GM19238 (cell line): ENCODE measurements at regions not wholly inside any gene's neighbourhood (a gene's known extent, or its start where the extent isn't known, plus 50 kb on each side); places are given as distances from the start of the nearest gene placed in this dataset.

Experiments
- DNase-seq: peaks from one replicate; pipeline ENCODE4 v3.0.0; 2011; ENCODE audit warnings: low spot score; ENCODE audit not compliant: insufficient read length

DNA sequence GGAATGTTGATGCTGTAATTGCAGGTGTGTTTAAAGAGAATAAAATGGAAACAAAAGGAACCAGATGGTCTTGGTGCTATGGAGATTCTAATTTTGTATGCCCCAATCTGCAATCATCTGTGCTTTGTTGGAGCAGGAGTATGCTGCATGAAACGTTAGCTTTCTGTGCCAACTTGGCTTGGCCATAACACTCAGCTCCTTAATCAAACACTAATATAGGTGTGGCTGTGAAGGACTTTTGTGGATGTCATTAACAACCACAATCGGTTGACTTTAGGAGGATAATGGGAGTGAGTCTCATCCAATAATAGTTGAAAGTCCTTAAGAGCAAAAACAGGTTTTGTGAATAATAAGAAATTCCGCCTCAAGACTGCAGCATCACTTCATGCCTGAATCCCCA, 399.2 kb downstream of the NLGN4X start:
- DNase-seq: no peak

DNA sequence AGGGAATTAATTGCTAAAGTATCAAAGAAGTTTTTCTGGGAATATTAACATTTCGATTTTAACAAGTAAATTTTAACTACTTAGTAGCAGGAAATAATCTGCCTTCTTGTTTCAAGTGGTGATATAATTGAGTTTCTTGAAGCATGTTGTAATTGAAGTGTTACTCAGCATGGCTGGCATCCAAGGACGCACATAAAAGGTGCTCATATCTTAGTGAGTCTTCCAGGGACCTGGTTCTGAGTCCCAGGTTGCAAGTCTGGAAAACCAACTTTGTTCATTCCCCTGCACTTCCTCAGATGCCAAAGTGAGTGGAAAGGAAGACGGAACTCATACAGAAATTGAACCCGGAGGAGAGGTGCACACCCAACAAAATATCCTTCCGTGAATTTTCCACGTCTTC, 399.6 kb downstream of the NLGN4X start:
- DNase-seq: no peak

DNA sequence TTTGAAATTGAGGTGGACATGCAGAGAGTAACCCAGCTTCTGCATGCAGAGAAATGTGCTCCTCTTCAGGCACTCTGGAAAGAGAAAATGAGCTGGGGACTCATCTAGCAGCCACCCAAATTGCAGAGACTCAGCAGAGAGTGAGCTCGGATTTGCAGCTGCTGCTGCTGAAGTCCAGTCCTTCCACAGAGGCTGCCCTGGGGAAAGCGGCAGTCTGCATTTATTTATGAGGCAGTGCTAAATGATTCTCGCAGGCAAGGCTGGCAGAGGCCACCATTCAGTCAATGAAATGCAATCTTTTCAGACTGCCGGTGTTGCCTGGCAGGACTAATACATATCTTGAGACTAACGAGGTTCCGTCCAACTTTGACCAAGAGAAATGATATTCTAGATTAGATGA, 404.8 kb downstream of the NLGN4X start:
- DNase-seq: no peak

DNA sequence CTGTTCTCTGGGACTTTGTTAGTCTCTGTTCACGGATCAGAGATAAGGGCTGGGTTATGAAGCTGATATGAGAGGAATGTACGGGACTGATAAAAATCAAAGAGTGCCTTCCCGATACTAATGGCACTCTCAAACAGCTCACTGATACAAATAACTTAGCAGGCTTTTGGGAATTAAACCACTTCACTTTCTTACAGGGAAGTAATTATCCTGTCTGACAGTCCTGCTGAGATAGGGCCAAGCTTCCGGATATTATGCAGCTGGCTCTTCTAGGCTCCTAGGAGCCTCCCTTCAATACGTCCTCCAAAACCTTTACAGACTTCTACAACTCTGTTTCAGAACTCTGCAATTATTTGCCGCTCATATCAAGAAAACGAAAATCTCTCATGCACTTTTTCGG, 418.0 kb downstream of the NLGN4X start:
- no peak for DNase-seq

GRCh38 chrX:5807181-5807580, 421.5 kb downstream of the NLGN4X start:
- DNase-seq: no peak

- DNase-seq: no peak
Observed at GRCh38 chrX:5802391-5802790, 426.3 kb downstream of the NLGN4X start.

GRCh38 chrX:5791721-5792120, 436.9 kb downstream of the NLGN4X start:
- no peak for DNase-seq

- DNase-seq: no peak
Observed at GRCh38 chrX:5788910-5789309, 439.8 kb downstream of the NLGN4X start.

- no peak for DNase-seq
Observed at GRCh38 chrX:5780821-5781220, 447.8 kb downstream of the NLGN4X start.

DNA sequence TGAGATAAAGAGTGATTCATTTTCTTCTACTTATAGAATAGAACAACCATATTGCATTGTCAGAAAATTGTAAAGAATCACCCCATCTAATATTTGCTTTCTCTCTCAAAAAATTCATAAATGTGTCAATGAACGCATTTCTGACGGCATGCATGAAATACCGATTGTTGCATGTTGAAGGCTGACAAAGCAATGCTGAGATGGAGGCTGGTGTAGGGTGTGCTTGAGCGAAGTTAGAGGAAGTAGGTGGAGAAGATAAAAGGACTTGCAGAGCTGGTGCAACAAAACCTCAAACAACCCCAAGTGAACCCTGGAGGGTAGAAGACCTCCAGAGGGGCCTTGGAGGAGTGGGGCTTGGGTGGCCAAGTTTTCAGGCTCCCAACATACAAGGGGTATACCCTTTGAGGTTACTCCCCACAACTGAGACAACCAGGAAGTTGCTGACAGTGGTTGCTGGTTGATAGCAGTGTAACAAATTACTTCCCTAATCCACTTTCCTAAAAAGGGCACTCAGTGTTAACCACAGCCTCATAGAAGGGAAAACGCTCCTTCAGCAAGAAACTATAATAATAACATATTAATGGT, 452.7 kb downstream of the NLGN4X start:
- DNase-seq: no peak

DNA sequence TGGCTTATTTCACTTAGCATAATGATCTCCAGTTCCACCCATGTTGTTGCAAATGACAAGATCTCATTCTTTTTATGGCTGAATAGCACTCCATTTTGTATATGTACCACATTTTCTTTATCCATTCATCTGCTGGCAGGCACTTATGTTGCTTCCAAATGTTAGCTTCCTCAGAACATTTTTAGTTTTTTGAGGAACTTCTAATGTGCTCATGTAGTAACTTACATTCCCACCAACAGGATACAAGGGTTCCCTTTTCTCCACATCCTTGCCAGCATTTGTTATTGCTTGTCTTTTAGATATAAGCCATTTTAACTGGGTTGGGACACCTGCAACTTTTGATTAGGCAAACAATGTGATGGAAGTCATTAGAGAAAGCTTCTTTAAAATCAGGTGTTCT, 454.2 kb downstream of the NLGN4X start:
- no peak for DNase-seq

DNA sequence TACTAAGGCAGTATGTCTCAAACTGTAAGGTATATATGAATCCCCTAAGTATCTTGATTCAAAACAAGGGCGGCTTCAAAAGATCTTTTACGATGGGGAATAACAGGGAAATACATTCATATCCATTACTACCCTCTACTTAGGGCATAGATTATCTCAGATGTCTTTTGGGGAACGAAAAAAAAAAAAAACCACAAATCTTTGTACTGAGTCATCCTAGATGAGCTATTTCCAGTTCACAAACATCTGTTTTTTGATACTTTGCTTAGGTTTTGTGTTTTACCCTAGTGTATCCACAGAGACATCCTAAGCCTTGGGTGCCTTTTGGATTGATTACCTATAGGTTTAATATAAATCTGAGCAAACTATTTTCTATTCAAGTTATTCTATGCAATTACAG, 457.2 kb downstream of the NLGN4X start:
- DNase-seq: no peak

GRCh38 chrX:5756616-5757015, 472.1 kb downstream of the NLGN4X start:
- no peak for DNase-seq

- no peak for DNase-seq
Observed at GRCh38 chrX:5753291-5753690, 475.4 kb downstream of the NLGN4X start.

DNA sequence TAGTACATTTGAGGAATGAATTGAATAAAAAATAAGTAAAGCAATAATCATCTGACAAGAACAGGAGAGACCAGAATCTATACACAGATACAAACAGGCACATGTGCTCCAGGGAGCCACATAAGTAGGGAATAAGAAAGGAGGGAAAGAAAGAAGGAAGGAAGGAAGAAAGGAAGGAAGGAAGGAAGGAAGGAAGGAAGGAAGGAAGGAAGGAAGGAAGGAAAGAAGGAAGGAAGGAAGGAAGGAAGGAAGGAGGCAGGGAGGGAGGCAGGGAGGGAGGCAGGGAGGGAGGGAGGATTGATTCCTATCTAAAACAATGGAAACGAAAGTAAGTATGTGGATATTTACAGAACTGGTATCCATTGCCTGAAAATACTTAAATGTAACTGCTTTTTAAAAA, 475.8 kb downstream of the NLGN4X start:
- no peak for DNase-seq

DNA sequence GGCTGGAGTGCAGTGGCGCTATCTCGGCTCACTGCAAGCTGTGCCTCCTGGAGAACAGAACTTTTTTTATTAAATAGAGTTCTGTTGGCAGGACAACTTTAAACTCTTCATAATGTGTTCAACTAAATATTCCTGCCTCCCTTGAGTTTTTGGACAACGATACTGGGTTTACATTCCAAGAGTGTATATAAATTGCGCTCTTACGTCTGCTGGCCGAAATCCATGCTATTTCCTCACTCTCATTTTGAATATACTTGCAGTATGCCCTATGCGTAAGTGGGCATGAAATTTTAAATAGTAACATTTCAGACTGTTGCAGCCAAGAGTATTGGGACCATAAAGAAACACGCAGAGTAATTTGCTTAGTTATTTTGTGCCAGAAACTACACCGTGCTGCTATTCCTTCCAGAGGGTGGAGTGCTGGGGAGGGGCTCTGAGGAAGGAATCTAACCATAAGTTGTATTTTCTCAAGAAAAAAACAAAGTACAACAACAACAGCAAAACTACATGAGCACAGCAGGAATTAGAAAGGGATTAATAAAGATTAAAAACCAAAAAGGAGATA, 480.0 kb downstream of the NLGN4X start:
- no peak for DNase-seq

DNA sequence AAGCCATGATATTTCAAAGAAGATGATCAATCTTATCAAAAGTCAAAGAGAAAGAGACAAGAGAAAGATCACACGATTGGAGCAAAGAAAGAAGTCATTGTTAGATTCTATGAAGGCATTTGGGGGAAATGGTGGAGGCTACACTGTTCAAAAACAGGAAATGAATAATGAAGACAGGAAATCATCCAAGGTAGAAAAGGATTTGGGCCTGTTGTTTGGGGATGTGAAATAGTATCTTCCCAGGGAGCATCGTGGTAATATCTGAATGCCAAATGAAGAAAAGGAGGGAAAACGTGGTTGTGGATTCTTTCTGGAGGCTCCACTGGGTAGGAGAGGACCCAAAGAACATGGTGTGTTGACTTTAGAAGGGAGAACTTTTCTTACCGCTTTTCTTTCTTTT, 482.4 kb downstream of the NLGN4X start:
- DNase-seq: no peak

- no peak for DNase-seq
Observed at GRCh38 chrX:5733501-5733900, 495.2 kb downstream of the NLGN4X start.

GRCh38 chrX:5730556-5730955, 498.1 kb downstream of the NLGN4X start:
- no peak for DNase-seq

DNA sequence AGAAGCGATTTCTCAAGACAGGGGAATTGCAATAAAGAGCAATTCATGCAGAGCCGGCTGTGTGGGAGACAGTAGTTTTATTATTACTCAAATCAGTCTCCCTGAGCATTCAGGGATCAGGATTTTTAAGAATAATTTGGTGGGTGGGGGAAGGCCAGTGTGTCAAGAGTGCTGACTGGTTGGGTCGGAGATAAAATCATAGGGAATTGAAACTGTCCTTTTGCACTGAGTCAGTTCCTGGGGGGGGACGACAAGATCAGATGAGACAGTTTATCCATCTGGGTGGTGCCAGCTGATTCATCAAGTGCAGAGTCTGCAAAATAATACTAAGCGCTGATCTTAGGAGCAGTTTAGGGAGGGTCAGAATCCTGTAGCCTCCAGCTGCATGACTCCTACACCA, 502.4 kb downstream of the NLGN4X start:
- DNase-seq: no peak

DNA sequence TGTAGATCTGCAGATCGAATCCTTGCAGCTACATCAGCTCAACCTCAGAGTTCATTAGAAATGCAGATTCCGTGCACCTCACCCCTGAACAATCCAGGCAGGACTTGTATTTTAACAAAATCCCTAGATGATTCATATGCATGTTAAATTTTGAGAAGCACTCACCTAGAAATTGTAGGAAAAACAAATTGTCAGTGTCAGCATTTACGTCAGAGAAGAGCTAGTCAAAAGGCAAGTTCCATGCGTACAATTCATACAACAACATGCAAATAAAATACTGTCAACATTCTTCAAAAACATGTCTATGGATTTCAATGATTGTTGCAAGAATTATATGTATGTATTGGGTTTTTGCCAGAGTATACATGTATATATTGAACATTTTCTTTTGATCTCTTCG, 504.5 kb downstream of the NLGN4X start:
- no peak for DNase-seq

- DNase-seq: no peak
Observed at GRCh38 chrX:5718651-5719050, 510.0 kb downstream of the NLGN4X start.

- DNase-seq: no peak
Observed at GRCh38 chrX:5716666-5717065, 512.0 kb downstream of the NLGN4X start.

- DNase-seq: no peak
Observed at GRCh38 chrX:5708251-5708650, 520.4 kb downstream of the NLGN4X start.
